Astrocyte (in vitro differentiated cells and primary cell): ENCODE measurements at regions not wholly inside any gene's neighbourhood (a gene's known extent, or its start where the extent isn't known, plus 50 kb on each side); places are given as distances from the start of the nearest gene placed in this dataset.
"Not testable (repeated sequence)": the region's sequence is repeated elsewhere in the genome, so short reads cannot be mapped to it uniquely, and the experiment has no call there.

ENCODE experiments used
- DNase-seq: peaks from one replicate; pipeline ENCODE4 v3.0.0-alpha.2; 2010; ENCODE audit warnings: low read depth
- FAIRE-seq: peaks from 2 replicates; lab custom pipeline; 2011; peaks lifted over from hg19 to GRCh38; lab: Jason Lieb, UNC
- H2AFZ ChIP-seq: 2 replicates; pipeline ENCODE4 v1.6.0; 2012; ENCODE audit warnings: low read depth, low read length, inconsistent platforms
- H3K27ac ChIP-seq: 2 replicates; pipeline ENCODE4 v1.5.1; 2011; ENCODE audit warnings: low read depth, low read length, inconsistent platforms
- H3K27me3 ChIP-seq: 2 replicates; pipeline ENCODE4 v1.6.0; 2011; ENCODE audit warnings: low read length, inconsistent platforms; ENCODE audit not compliant: insufficient read depth
- H3K36me3 ChIP-seq: 2 replicates; pipeline ENCODE4 v1.5.1; 2011; ENCODE audit warnings: low read length, inconsistent platforms; ENCODE audit not compliant: insufficient read depth
- H3K4me1 ChIP-seq: 2 replicates; pipeline ENCODE4 v1.5.1; 2011; ENCODE audit warnings: low read length, inconsistent platforms; ENCODE audit not compliant: insufficient read depth
- H3K4me2 ChIP-seq: 2 replicates; pipeline ENCODE4 v1.6.0; 2012; ENCODE audit warnings: low read length, inconsistent platforms
- H3K4me3 ChIP-seq: 2 replicates; pipeline ENCODE4 v1.5.1; 2011; ENCODE audit warnings: low read depth, mild to moderate bottlenecking, low read length, inconsistent platforms; ENCODE audit not compliant: insufficient read depth
- H3K79me2 ChIP-seq: 2 replicates; pipeline ENCODE4 v1.6.0; 2012; ENCODE audit warnings: mild to moderate bottlenecking, low read length, inconsistent platforms; ENCODE audit not compliant: insufficient read depth
- H3K9ac ChIP-seq: 2 replicates; pipeline ENCODE4 v1.6.0; 2012; ENCODE audit warnings: mild to moderate bottlenecking, low read length, inconsistent platforms
- H3K9me3 ChIP-seq: 2 replicates; pipeline ENCODE4 v1.5.1; 2012; ENCODE audit warnings: low read depth, mild to moderate bottlenecking, low read length, inconsistent platforms; ENCODE audit not compliant: insufficient read depth
- H4K20me1 ChIP-seq: 2 replicates; pipeline ENCODE4 v1.6.0; 2012; ENCODE audit warnings: low read length, inconsistent platforms; ENCODE audit not compliant: insufficient read depth
- H3K27ac Mint-ChIP-seq: one replicate; pipeline ENCODE4 v1.8.0; 2021; ENCODE audit warnings: mild to moderate bottlenecking, mixed read lengths; ENCODE audit not compliant: unreplicated experiment
- H3K27me3 Mint-ChIP-seq: one replicate; pipeline ENCODE4 v1.8.0; 2021; ENCODE audit warnings: low read depth, mixed read lengths; ENCODE audit not compliant: unreplicated experiment
- H3K36me3 Mint-ChIP-seq: one replicate; pipeline ENCODE4 v1.8.0; 2021; ENCODE audit warnings: low read depth, mixed read lengths; ENCODE audit not compliant: unreplicated experiment
- H3K4me1 Mint-ChIP-seq: one replicate; pipeline ENCODE4 v1.8.0; 2021; ENCODE audit warnings: low read depth, mixed read lengths; ENCODE audit not compliant: unreplicated experiment
- H3K4me3 Mint-ChIP-seq: one replicate; pipeline ENCODE4 v1.8.0; 2021; ENCODE audit warnings: mild to moderate bottlenecking, moderate library complexity, mixed read lengths; ENCODE audit not compliant: unreplicated experiment
- H3K9me3 Mint-ChIP-seq: one replicate; pipeline ENCODE4 v1.8.0; 2021; ENCODE audit warnings: mild to moderate bottlenecking, mixed read lengths; ENCODE audit not compliant: unreplicated experiment
- CTCF ChIP-seq: IDR thresholded peaks from 2 replicates; pipeline ENCODE4 v1.5.1; 2011; ENCODE audit warnings: low read depth, mild to moderate bottlenecking, inconsistent platforms, low read length, moderate library complexity; ENCODE audit not compliant: insufficient read depth
- EZH2 ChIP-seq: IDR thresholded peaks from 2 replicates; pipeline ENCODE4 v1.6.1; 2012; ENCODE audit warnings: mild to moderate bottlenecking, low read length, inconsistent platforms; ENCODE audit not compliant: insufficient read depth

- no peak overlapping the region for H3K4me3 ChIP-seq
- H3K27ac ChIP-seq, result no peak overlapping the region
- no peaks in the 10 kb centered on the region for H3K79me2 ChIP-seq
- TF ChIP-seq CTCF (no peak), EZH2 (no peak)
- DNase-seq, result no peak
- Mint-ChIP-seq H3K36me3 (no peaks in the 10 kb centered on the region), H3K4me3 (no peak overlapping the region), H3K27ac (no peak overlapping the region), H3K4me1 (no peaks in the 10 kb centered on the region), H3K9me3 (no peaks in the 10 kb centered on the region), H3K27me3 (no peaks in the 10 kb centered on the region)
- H3K9ac ChIP-seq, result no peak overlapping the region
- H4K20me1 ChIP-seq, result no peaks in the 10 kb centered on the region
- FAIRE-seq, result no peak
- no peaks in the 10 kb centered on the region for H3K4me1 ChIP-seq
- H3K4me2 ChIP-seq, result no peak overlapping the region
- H3K27me3 ChIP-seq, result no peaks in the 10 kb centered on the region
- H2AFZ ChIP-seq, result no peak overlapping the region
- no peaks in the 10 kb centered on the region for H3K9me3 ChIP-seq
- H3K36me3 ChIP-seq, result no peaks in the 10 kb centered on the region
Measured at GRCh38 chr12:73714655-73715054, 823.0 kb upstream of the ATXN7L3B start.

- FAIRE-seq, H3K9me3 ChIP-seq, H2AFZ ChIP-seq, H3K79me2 ChIP-seq, H3K4me2 ChIP-seq, H3K36me3 Mint-ChIP-seq, H4K20me1 ChIP-seq, DNase-seq, H3K9me3 Mint-ChIP-seq, H3K27me3 ChIP-seq, H3K4me1 Mint-ChIP-seq, H3K27ac ChIP-seq, H3K4me3 ChIP-seq, H3K27ac Mint-ChIP-seq, H3K27me3 Mint-ChIP-seq, H3K9ac ChIP-seq, H3K36me3 ChIP-seq, H3K4me3 Mint-ChIP-seq, H3K4me1 ChIP-seq: not testable (repeated sequence)
Measured at GRCh38 chr12:73716143-73716542, 821.5 kb upstream of the ATXN7L3B start.

GRCh38 chr12:73719223-73719622 is 818.4 kb upstream of the ATXN7L3B start:
- Mint-ChIP-seq H3K4me3 (no peak overlapping the region), H3K27me3 (no peaks in the 10 kb centered on the region), H3K4me1 (no peaks in the 10 kb centered on the region), H3K27ac (no peak overlapping the region), H3K36me3 (no peaks in the 10 kb centered on the region), H3K9me3 (no peaks in the 10 kb centered on the region)
- H3K27ac ChIP-seq, result no peak overlapping the region
- DNase-seq (no peak), FAIRE-seq (no peak)
- TF ChIP-seq CTCF (no peak), EZH2 (no peak)
- no peak overlapping the region for H3K4me2 ChIP-seq
- H3K9ac ChIP-seq, result no peak overlapping the region
- no peaks in the 10 kb centered on the region for H4K20me1 ChIP-seq
- no peaks in the 10 kb centered on the region for H3K36me3 ChIP-seq
- no peaks in the 10 kb centered on the region for H3K4me1 ChIP-seq
- no peaks in the 10 kb centered on the region for H3K9me3 ChIP-seq
- no peaks in the 10 kb centered on the region for H3K79me2 ChIP-seq
- no peak overlapping the region for H2AFZ ChIP-seq
- H3K27me3 ChIP-seq, result no peaks in the 10 kb centered on the region
- H3K4me3 ChIP-seq, result no peak overlapping the region
